Neural cell (in vitro differentiated cells): ENCODE measurements at regions not wholly inside any gene's neighbourhood (a gene's known extent, or its start where the extent isn't known, plus 50 kb on each side); places are given as distances from the start of the nearest gene placed in this dataset.

Experiments used
- H2AFZ ChIP-seq: fragments of 200-600, 300-800 bp; sonication (generic), shearing (Covaris generic); 2 replicates; pipeline ENCODE4 v1.6.0; 2014; ENCODE audit warnings: low read depth, mild to moderate bottlenecking, antibody characterized with exemption, low read length, moderate library complexity
- H3F3A ChIP-seq: fragments of 200-600 bp; shearing (Covaris generic); 2 replicates; pipeline ENCODE4 v1.6.1; 2016; ENCODE audit warnings: mild to moderate bottlenecking, moderate library complexity, mixed read lengths, antibody characterized with exemption, low read length; ENCODE audit not compliant: insufficient read depth, poor library complexity, severe bottlenecking
- H3K27ac ChIP-seq: fragments of 200-600, 300-800 bp; sonication (generic), shearing (Covaris generic); 2 replicates; pipeline ENCODE4 v1.5.1; 2014; ENCODE audit warnings: mild to moderate bottlenecking, low read length, moderate library complexity
- H3K27me3 ChIP-seq: fragments of 300-800, 200-600 bp; sonication (generic), shearing (Covaris generic); 2 replicates; pipeline ENCODE4 v1.6.0; 2014; ENCODE audit warnings: mild to moderate bottlenecking, low read depth, low read length, moderate library complexity; ENCODE audit not compliant: insufficient read depth
- H3K36me3 ChIP-seq: fragments of 300-800, 200-600 bp; sonication (generic), shearing (Covaris generic); 2 replicates; pipeline ENCODE4 v1.5.1; 2014; ENCODE audit warnings: mild to moderate bottlenecking, antibody characterized with exemption, low read length, moderate library complexity; ENCODE audit not compliant: insufficient read depth
- H3K4me2 ChIP-seq: fragments of 300-800, 200-600 bp; sonication (generic), shearing (Covaris generic); 2 replicates; pipeline ENCODE4 v1.6.0; 2014; ENCODE audit warnings: mild to moderate bottlenecking, low read length
- H3K4me3 ChIP-seq: fragments of 300-800, 200-600 bp; sonication (generic), shearing (Covaris generic); 2 replicates; pipeline ENCODE4 v1.5.1; 2014; ENCODE audit warnings: mild to moderate bottlenecking, low read length, moderate library complexity
- H3K79me2 ChIP-seq: fragments of 200-600 bp; shearing (Covaris generic); replicated peaks from 2 replicates; pipeline ENCODE4 v1.6.0; 2014; ENCODE audit warnings: mild to moderate bottlenecking, low read length, moderate library complexity; ENCODE audit not compliant: insufficient read depth
- H3K9ac ChIP-seq: fragments of 300-800, 200-600 bp; sonication (generic), shearing (Covaris generic); 2 replicates; pipeline ENCODE4 v1.6.1; 2016; ENCODE audit warnings: mild to moderate bottlenecking, low read length, mixed read lengths
- H3K9me2 ChIP-seq: fragments of 200-600 bp; shearing (Covaris generic); 2 replicates; pipeline ENCODE4 v1.6.1; 2016; ENCODE audit warnings: mild to moderate bottlenecking, low read length, mixed read lengths; ENCODE audit not compliant: insufficient read depth
- H3K9me3 ChIP-seq: fragments of 200-600, 300-800 bp; sonication (generic), shearing (Covaris generic); 2 replicates; pipeline ENCODE4 v1.6.1; 2016; ENCODE audit warnings: mild to moderate bottlenecking, mixed run types, low read length, moderate library complexity, mixed read lengths
- H4K20me1 ChIP-seq: fragments of 200-600 bp; shearing (Covaris generic); 2 replicates; pipeline ENCODE4 v1.6.1; 2016; ENCODE audit warnings: mild to moderate bottlenecking, mixed run types; ENCODE audit not compliant: insufficient read depth
- CTCF ChIP-seq: fragments of 450-650 bp; IDR thresholded peaks from 2 replicates; pipeline ENCODE4 v1.5.1; 2014; ENCODE audit warnings: antibody characterized with exemption, mild to moderate bottlenecking, moderate library complexity; ENCODE audit not compliant: poor library complexity, severe bottlenecking
- EP300 ChIP-seq: fragments of 450-650 bp; conservative IDR thresholded peaks from 2 replicates; pipeline ENCODE4 v1.6.1; 2014; ENCODE audit warnings: antibody characterized with exemption, mild to moderate bottlenecking, moderate library complexity; ENCODE audit not compliant: poor library complexity, severe bottlenecking
- EZH2 ChIP-seq: fragments of 200-600, 300-800 bp; shearing (Covaris generic), sonication (generic); IDR thresholded peaks from 2 replicates; pipeline ENCODE4 v1.6.1; 2014; ENCODE audit warnings: antibody characterized with exemption, low read length, borderline replicate concordance, mild to moderate bottlenecking; ENCODE audit not compliant: insufficient read depth, poor library complexity, severe bottlenecking
- MXI1 ChIP-seq: fragments of 450-650 bp; conservative IDR thresholded peaks from 2 replicates; pipeline ENCODE4 v1.6.1; 2014; ENCODE audit warnings: antibody characterized with exemption, mild to moderate bottlenecking; ENCODE audit not compliant: poor library complexity, severe bottlenecking
- POLR2AphosphoS5 ChIP-seq: IDR thresholded peaks from 2 replicates; pipeline ENCODE4 v1.6.1; 2012
- RAD21 ChIP-seq: fragments of 450-650 bp; conservative IDR thresholded peaks from 2 replicates; pipeline ENCODE4 v1.6.1; 2014; ENCODE audit warnings: antibody characterized with exemption, mild to moderate bottlenecking, moderate library complexity
- REST ChIP-seq: IDR thresholded peaks from 2 replicates; pipeline ENCODE4 v1.6.1; 2012; ENCODE audit warnings: borderline replicate concordance
- SMC3 ChIP-seq: fragments of 450-650 bp; conservative IDR thresholded peaks from 2 replicates; pipeline ENCODE4 v1.6.1; 2014; ENCODE audit warnings: antibody characterized with exemption, mild to moderate bottlenecking, moderate library complexity; ENCODE audit not compliant: poor library complexity
- TAF1 ChIP-seq: IDR thresholded peaks from 2 replicates; pipeline ENCODE4 v1.6.1; 2012; ENCODE audit warnings: low read depth

- no peak overlapping the region for H3K4me3 ChIP-seq
- H3K79me2 ChIP-seq = no peaks in the 10 kb centered on the region
- no peak overlapping the region for H3K4me2 ChIP-seq
- TF ChIP-seq EZH2 (no peak), EP300 (no peak), POLR2AphosphoS5 (no peak), SMC3 (no peak), TAF1 (no peak), REST (no peak), MXI1 (no peak), RAD21 (no peak), CTCF (no peak)
- H3K9ac ChIP-seq = no peak overlapping the region
- no peaks in the 10 kb centered on the region for H3K9me3 ChIP-seq
- no peaks in the 10 kb centered on the region for H4K20me1 ChIP-seq
- H3K27me3 ChIP-seq = no peaks in the 10 kb centered on the region
- H3F3A ChIP-seq = no peaks in the 10 kb centered on the region
- H3K36me3 ChIP-seq = no peaks in the 10 kb centered on the region
- no peaks in the 10 kb centered on the region for H3K9me2 ChIP-seq
- no peak overlapping the region for H3K27ac ChIP-seq
- H2AFZ ChIP-seq = no peak overlapping the region
Measured at GRCh38 chr6:117165911-117166499, 99.4 kb upstream of the VGLL2 start.

GRCh38 chr6:117167520-117168271 is 97.7 kb upstream of the VGLL2 start:
- Histone ChIP-seq H3K4me2 (no peak overlapping the region), H2AFZ (no peak overlapping the region), H3K36me3 (no peaks in the 10 kb centered on the region), H3K4me3 (no peak overlapping the region), H3K27me3 (no peaks in the 10 kb centered on the region), H3F3A (no peaks in the 10 kb centered on the region), H3K9me2 (no peaks in the 10 kb centered on the region), H3K9ac (no peak overlapping the region), H3K27ac (no peak overlapping the region), H3K79me2 (no peaks in the 10 kb centered on the region), H4K20me1 (no peaks in the 10 kb centered on the region), H3K9me3 (no peaks in the 10 kb centered on the region)
- TF ChIP-seq CTCF (no peak), EP300 (no peak), RAD21 (no peak), SMC3 (no peak), EZH2 (no peak), TAF1 (no peak), MXI1 (no peak), POLR2AphosphoS5 (no peak), REST (no peak)
